Right atrium auricular region (tissue), 2 donors: ENCODE measurements at regions not wholly inside any gene's neighbourhood (a gene's known extent, or its start where the extent isn't known, plus 50 kb on each side); places are given as distances from the start of the nearest gene placed in this dataset.

ENCODE experiments used
- DNase-seq: peaks from one replicate; pipeline ENCODE4 v3.0.0-alpha.2; 2019; ENCODE audit warnings: low spot score
- H3K27ac ChIP-seq, 2 donors: fragments of 200-600 bp; sonication (generic); 1 replicate in 1 of 2; 2 replicates in 1 of 2; pipeline ENCODE4 v1.5.1; 2016 to 2019
- H3K27me3 ChIP-seq, 2 donors: fragments of 200-600 bp; sonication (generic); one replicate each; pipeline versions ENCODE4 v1.5.1 to v1.6.0; 2017 to 2019
- H3K36me3 ChIP-seq: fragments of 200-600 bp; sonication (generic); one replicate; pipeline ENCODE4 v1.5.1; 2016
- H3K4me1 ChIP-seq, 2 donors: fragments of 200-600 bp; sonication (generic); one replicate each; pipeline versions ENCODE4 v1.5.1 to v1.6.0; 2017 to 2019
- H3K4me3 ChIP-seq, 2 donors: fragments of 200-600 bp; sonication (generic); 1 replicate in 1 of 2; 2 replicates in 1 of 2; pipeline ENCODE4 v1.5.1; 2017 to 2019; ENCODE audit warnings: mild to moderate bottlenecking in 1 of 2, moderate library complexity in 1 of 2
- H3K9me3 ChIP-seq, 2 donors: fragments of 200-600 bp; sonication (generic); one replicate each; pipeline ENCODE4 v1.5.1; 2019
- CTCF ChIP-seq, 2 donors: fragments of 200-600 bp; sonication (generic); IDR thresholded peaks; one replicate each; pipeline ENCODE4 v1.5.1; 2019; ENCODE audit warnings: antibody characterized with exemption in 2 of 2

GRCh38 chr3:132196113-132196512 lies 121.1 kb upstream of the ACP3 start:
- no peaks in the 10 kb centered on the region for H3K4me1 ChIP-seq
- no peak overlapping the region for H3K4me3 ChIP-seq
- no peaks in the 10 kb centered on the region for H3K9me3 ChIP-seq
- DNase-seq, result no peak
- H3K36me3 ChIP-seq, result no peaks in the 10 kb centered on the region
- TF ChIP-seq CTCF (IDR thresholded peaks at IDR 0.05), result no peak
- H3K27ac ChIP-seq, result no peak overlapping the region
- H3K27me3 ChIP-seq, result no peaks in the 10 kb centered on the region

GRCh38 chr3:132198516-132198915 lies 118.7 kb upstream of the ACP3 start:
- no peak for TF ChIP-seq CTCF (IDR thresholded peaks at IDR 0.05)
- no peaks in the 10 kb centered on the region for H3K9me3 ChIP-seq
- no peak overlapping the region for H3K4me3 ChIP-seq
- H3K4me1 ChIP-seq, result no peaks in the 10 kb centered on the region
- no peaks in the 10 kb centered on the region for H3K27me3 ChIP-seq
- H3K36me3 ChIP-seq, result no peaks in the 10 kb centered on the region
- H3K27ac ChIP-seq, result no peak overlapping the region
- DNase-seq, result no peak

GRCh38 chr3:132199451-132199850 lies 117.8 kb upstream of the ACP3 start:
- Histone ChIP-seq H3K36me3 (no peaks in the 10 kb centered on the region), H3K4me3 (no peak overlapping the region), H3K27ac (no peak overlapping the region), H3K9me3 (no peaks in the 10 kb centered on the region), H3K4me1 (no peaks in the 10 kb centered on the region), H3K27me3 (no peaks in the 10 kb centered on the region)
- DNase-seq, result no peak
- no peak for TF ChIP-seq CTCF (IDR thresholded peaks at IDR 0.05)

GRCh38 chr3:132202586-132202985 lies 114.6 kb upstream of the ACP3 start:
- no peak for DNase-seq
- H3K4me1 ChIP-seq, result no peaks in the 10 kb centered on the region

GRCh38 chr3:132203889-132204596 lies 113.2 kb upstream of the ACP3 start:
- H3K27me3 ChIP-seq, result no peaks in the 10 kb centered on the region
- no peaks in the 10 kb centered on the region for H3K9me3 ChIP-seq
- H3K4me1 ChIP-seq, result no peaks in the 10 kb centered on the region
- no peak overlapping the region for H3K27ac ChIP-seq
- TF ChIP-seq CTCF (IDR thresholded peaks at IDR 0.05), result no peak
- no peak overlapping the region for H3K4me3 ChIP-seq
- no peak for DNase-seq
- no peaks in the 10 kb centered on the region for H3K36me3 ChIP-seq

More at GRCh38 chr3:132202586-132202985, 114.6 kb upstream of the ACP3 start:
- Histone ChIP-seq H3K27me3 (no peaks in the 10 kb centered on the region), H3K9me3 (no peaks in the 10 kb centered on the region), H3K36me3 (no peaks in the 10 kb centered on the region), H3K27ac (no peak overlapping the region), H3K4me3 (no peak overlapping the region)
- no peak for TF ChIP-seq CTCF (IDR thresholded peaks at IDR 0.05)

- Histone ChIP-seq H3K4me3 (no peak overlapping the region), H3K4me1 (no peaks in the 10 kb centered on the region), H3K27ac (no peak overlapping the region), H3K36me3 (no peaks in the 10 kb centered on the region), H3K9me3 (no peaks in the 10 kb centered on the region), H3K27me3 (no peaks in the 10 kb centered on the region)
- no peak for DNase-seq
- TF ChIP-seq CTCF (IDR thresholded peaks at IDR 0.05), result no peak
Measured at GRCh38 chr3:132205609-132206008, 111.6 kb upstream of the ACP3 start.
